ENCODE measurements at regions not wholly inside any gene's neighbourhood (a gene's known extent, or its start where the extent isn't known, plus 50 kb on each side); places are given as distances from the start of the nearest gene placed in this dataset.

GRCh38 chr3:73143821-73144237, 82.4 kb downstream of the EBLN2 start:
- Histone ChIP-seq H2BK15ac (ENCODE audit: low read depth, low read length) (no peak overlapping the region), H2BK5ac (ENCODE audit: insufficient read length, low read length) (no peak overlapping the region), H3K4me2 (ENCODE audit: insufficient read depth, insufficient read length, low read length) (no peak overlapping the region), H2BK120ac (ENCODE audit: low read depth, low read length, poor library complexity, severe bottlenecking) (no peak overlapping the region), H3K23me2 (ENCODE audit: insufficient read length, low read depth, low read length, poor library complexity, severe bottlenecking) (no peaks in the 10 kb centered on the region), H3K27me3 (ENCODE audit: insufficient read depth, low read length) (no peaks in the 10 kb centered on the region), H2BK12ac (ENCODE audit: insufficient read length, low read depth, low read length) (no peak overlapping the region), H4K5ac (ENCODE audit: insufficient read length, low read depth, low read length) (no peak overlapping the region), H3K27ac (ENCODE audit: insufficient read length, low read depth, low read length) (no peak overlapping the region), H2AK5ac (ENCODE audit: insufficient read length, low read length) (no peak overlapping the region), H3K9ac (ENCODE audit: extremely low read depth, insufficient read length, low read length) (no peak overlapping the region), H3K56ac (ENCODE audit: insufficient read length, low read depth, low read length) (no peak overlapping the region), H3K79me2 (ENCODE audit: insufficient read depth, low read length) (no peaks in the 10 kb centered on the region), H3K4ac (ENCODE audit: low read depth, low read length) (no peak overlapping the region), H2AFZ (ENCODE audit: low read length) (no peak overlapping the region), H3K9me3 (ENCODE audit: control insufficient read depth, low read depth, low read length) (no peaks in the 10 kb centered on the region), H3K79me1 (ENCODE audit: insufficient read depth, low read depth, low read length, poor library complexity, severe bottlenecking) (no peaks in the 10 kb centered on the region), H3K14ac (ENCODE audit: insufficient read depth, low read length) (no peak overlapping the region), H4K20me1 (ENCODE audit: control insufficient read depth, insufficient read depth, insufficient read length) (no peaks in the 10 kb centered on the region), H3K23ac (ENCODE audit: insufficient read length, low read depth, low read length) (no peak overlapping the region), H3K18ac (ENCODE audit: insufficient read length, low read depth, low read length) (no peak overlapping the region), H2BK20ac (ENCODE audit: low read depth, low read length, poor library complexity, severe bottlenecking) (no peak overlapping the region), H4K91ac (ENCODE audit: insufficient read length, low read depth, low read length) (no peak overlapping the region), H3K4me1 (ENCODE audit: insufficient read depth, low read length) (no peaks in the 10 kb centered on the region), H3T11ph (ENCODE audit: low read length) (no peak overlapping the region), H4K8ac (replicated peaks; ENCODE audit: insufficient read length, low read depth, low read length) (no peak overlapping the region)
- H3K36me3 Mint-ChIP-seq (ENCODE audit: insufficient read depth in 1 of 3, low read depth in 3 of 3), result no peaks in the 10 kb centered on the region
- no peaks in the 10 kb centered on the region for H3K9me3 Mint-ChIP-seq
- no peak overlapping the region for H3K27ac Mint-ChIP-seq
- WGBS (ENCODE audit: extremely low coverage, insufficient read length, low lambda C conversion rate), result no CpG with 5 or more reads among the region's 4 CpGs
- H3K27me3 Mint-ChIP-seq (ENCODE audit: low read depth), result no peaks in the 10 kb centered on the region
- no peak for TF ChIP-seq CTCF (conservative IDR thresholded peaks at IDR 0.05)
- peaks cover 0 to 5% of the 10 kb centered on the region in 2 experiments; a peak in 2 of 4 replicates for H3K4me1 Mint-ChIP-seq
- H3K4me3 Mint-ChIP-seq, result no peak overlapping the region
- DNase-seq, result no peak
